Ishikawa (cell line): ENCODE measurements at regions not wholly inside any gene's neighbourhood (a gene's known extent, or its start where the extent isn't known, plus 50 kb on each side); places are given as distances from the start of the nearest gene placed in this dataset.

ENCODE experiments used
- CEBPB ChIP-seq: IDR thresholded peaks from 2 replicates; pipeline ENCODE4 v1.6.1; 2012
- CREB1 ChIP-seq: IDR thresholded peaks from 2 replicates; pipeline ENCODE4 v1.6.1; 2012; ENCODE audit warnings: low read depth
- EGR1 ChIP-seq: IDR thresholded peaks from 2 replicates; pipeline ENCODE4 v1.6.1; 2012
- EP300 ChIP-seq: IDR thresholded peaks from 2 replicates; pipeline ENCODE4 v1.6.1; 2012; ENCODE audit warnings: borderline replicate concordance
- FOXM1 ChIP-seq: IDR thresholded peaks from 2 replicates; pipeline ENCODE4 v1.6.1; 2012; ENCODE audit warnings: low read depth, borderline replicate concordance
- MAX ChIP-seq: IDR thresholded peaks from 2 replicates; pipeline ENCODE4 v1.6.1; 2012
- NFIC ChIP-seq: IDR thresholded peaks from 2 replicates; pipeline ENCODE4 v1.6.1; 2012
- RAD21 ChIP-seq: IDR thresholded peaks from 2 replicates; pipeline ENCODE4 v1.6.1; 2012; ENCODE audit warnings: low read depth
- REST ChIP-seq: IDR thresholded peaks from 2 replicates; pipeline ENCODE4 v1.6.1; 2012; ENCODE audit warnings: low read depth, mild to moderate bottlenecking
- TAF1 ChIP-seq: IDR thresholded peaks from 2 replicates; pipeline ENCODE4 v1.6.1; 2012; ENCODE audit warnings: low read depth, mild to moderate bottlenecking
- TCF12 ChIP-seq: IDR thresholded peaks from 2 replicates; pipeline ENCODE4 v1.6.1; 2012; ENCODE audit warnings: low read depth
- TEAD4 ChIP-seq: IDR thresholded peaks from 2 replicates; pipeline ENCODE4 v1.6.1; 2012
- USF1 ChIP-seq: IDR thresholded peaks from 2 replicates; pipeline ENCODE4 v1.6.1; 2012
- YY1 ChIP-seq: IDR thresholded peaks from 2 replicates; pipeline ENCODE4 v1.6.1; 2012; ENCODE audit warnings: low read depth
- ZBTB7A ChIP-seq: IDR thresholded peaks from 2 replicates; pipeline ENCODE4 v1.6.1; 2012; ENCODE audit warnings: low read depth

- TF ChIP-seq YY1: no peak
- no peak for TF ChIP-seq CEBPB
- no peak for TF ChIP-seq EGR1
- no peak for TF ChIP-seq TEAD4
- no peak for TF ChIP-seq REST
- TF ChIP-seq RAD21: no peak
- no peak for TF ChIP-seq ZBTB7A
- TF ChIP-seq USF1: no peak
- no peak for TF ChIP-seq MAX
- no peak for TF ChIP-seq TAF1
- no peak for TF ChIP-seq FOXM1
- TF ChIP-seq TCF12: no peak
- TF ChIP-seq CREB1: no peak
- no peak for TF ChIP-seq EP300
- TF ChIP-seq NFIC: no peak
Observed at GRCh38 chr14:101088714-101089113, 185.2 kb upstream of the RTL1 start.

GRCh38 chr14:101090976-101091375 lies 187.5 kb upstream of the RTL1 start:
- no peak for TF ChIP-seq CEBPB
- TF ChIP-seq ZBTB7A: no peak
- no peak for TF ChIP-seq REST
- no peak for TF ChIP-seq FOXM1
- no peak for TF ChIP-seq USF1
- no peak for TF ChIP-seq RAD21
- TF ChIP-seq MAX: no peak
- TF ChIP-seq EGR1: no peak
- no peak for TF ChIP-seq EP300
- TF ChIP-seq TEAD4: no peak
- TF ChIP-seq TAF1: no peak
- TF ChIP-seq TCF12: no peak

GRCh38 chr14:101096551-101096950 lies 193.0 kb upstream of the RTL1 start:
- no peak for TF ChIP-seq NFIC
- no peak for TF ChIP-seq YY1
- TF ChIP-seq TEAD4: no peak
- TF ChIP-seq CREB1: no peak
- TF ChIP-seq FOXM1: no peak
- TF ChIP-seq REST: no peak

GRCh38 chr14:101097109-101097793 lies 193.7 kb upstream of the RTL1 start:
- TF ChIP-seq TCF12 (no peak), YY1 (no peak), EP300 (no peak), MAX (no peak)

- TF ChIP-seq ZBTB7A (no peak), RAD21 (no peak), EP300 (no peak), CREB1 (no peak)
Observed at GRCh38 chr14:101098177-101098576, 194.7 kb upstream of the RTL1 start.
